Stomach (tissue), 8 donors: ENCODE measurements at regions not wholly inside any gene's neighbourhood (a gene's known extent, or its start where the extent isn't known, plus 50 kb on each side); places are given as distances from the start of the nearest gene placed in this dataset.

Experiments used
- DNase-seq, 2 donors: peaks; one replicate each; pipeline versions ENCODE4 v3.0.0 to v3.0.0-alpha.2; 2013 to 2019
- H3K27ac ChIP-seq, 5 donors: fragments of 200-600 bp in 4 of 5; sonication (generic) in 4 of 5; one replicate each; pipeline ENCODE4 v1.5.1; 2013 to 2019; ENCODE audit warnings: mild to moderate bottlenecking in 1 of 5, moderate library complexity in 1 of 5
- H3K27me3 ChIP-seq, 3 donors: fragments of 200-600 bp; sonication (generic); one replicate each; pipeline ENCODE4 v1.5.1; 2017 to 2019; ENCODE audit warnings: mixed run types in 1 of 3
- H3K36me3 ChIP-seq, 4 donors: fragments of 200-600 bp; sonication (generic); 1 replicate in 3 of 4; 2 replicates in 1 of 4; pipeline ENCODE4 v1.5.1; 2016 to 2019
- H3K4me1 ChIP-seq, 4 donors: fragments of 200-600 bp; sonication (generic); one replicate each; pipeline ENCODE4 v1.5.1; 2016 to 2019
- H3K4me3 ChIP-seq, 4 donors: fragments of 200-600 bp; sonication (generic) in 3 of 4; one replicate each; pipeline ENCODE4 v1.5.1; 2016 to 2019; ENCODE audit warnings: mild to moderate bottlenecking in 1 of 4
- H3K9me3 ChIP-seq, 4 donors: fragments of 200-600 bp; sonication (generic); one replicate each; pipeline ENCODE4 v1.5.1; 2016 to 2019
- CTCF ChIP-seq, 7 experiments: fragments of 450-650 bp in 4 of 7; fragments of 200-600 bp in 3 of 7; sonication (generic) in 3 of 7; IDR thresholded peaks; one replicate each; pipeline ENCODE4 v1.5.1; 2016 to 2019; ENCODE audit warnings: antibody characterized with exemption in 7 of 7, control low read depth in 2 of 7, mild to moderate bottlenecking in 1 of 7
- EP300 ChIP-seq: sonication (generic); formaldehyde crosslinking; IDR thresholded peaks from one replicate; pipeline ENCODE4 v1.6.1; 2017; ENCODE audit warnings: antibody characterized with exemption
- POLR2A ChIP-seq, 4 donors: fragments of 450-650 bp; IDR thresholded peaks; one replicate each; pipeline ENCODE4 v1.6.1; 2016; ENCODE audit warnings: antibody characterized with exemption in 4 of 4, control low read depth in 2 of 4, mild to moderate bottlenecking in 1 of 4, moderate library complexity in 1 of 4
- POLR2AphosphoS5 ChIP-seq, 3 donors: sonication (generic); formaldehyde crosslinking; IDR thresholded peaks; one replicate each; pipeline ENCODE4 v1.6.1; 2016; ENCODE audit warnings: antibody characterized with exemption in 3 of 3
- WGBS, 5 donors: extraction: QIAGEN DNeasy Blood & Tissue Kit in 3 of 5; methylation state at CpG; one replicate each; pipeline versions ENCODE4 v1.1.5 to v1.1.7; 2013 to 2018; 5-methylcytosine and 5-hydroxymethylcytosine counted together
- intact Hi-C: fragments of 100-400 bp; cut with DNase I; formaldehyde crosslinking; loops from one replicate; pipeline ENCODE4 v1.15.1; 2023; ENCODE audit warnings: low total_unique reads
- donor health status: healthy with polysubstance abuse.
- donor health status: Bipolar disorder and iron deficiency.
- donor health status: healthy.

- no peak for DNase-seq
- no peaks in the 10 kb centered on the region for H3K4me1 ChIP-seq
- no peak overlapping the region for H3K4me3 ChIP-seq
- H3K27ac ChIP-seq, result no peak overlapping the region
- TF ChIP-seq POLR2A (IDR thresholded peaks at IDR 0.05), result no peak
- no peak for TF ChIP-seq EP300
- TF ChIP-seq CTCF (IDR thresholded peaks at IDR 0.05), result no peak
- TF ChIP-seq POLR2AphosphoS5 (IDR thresholded peaks at IDR 0.05), result no peak
- no peaks in the 10 kb centered on the region for H3K27me3 ChIP-seq
- WGBS, 5 donors, result 95 to 98% (median 96%) methylated on average over 2 of the region's 2 CpGs
- no peaks in the 10 kb centered on the region for H3K36me3 ChIP-seq
- no peaks in the 10 kb centered on the region for H3K9me3 ChIP-seq
- intact Hi-C loops, result no loop called here
Observed at GRCh38 chr12:91889059-91889458, 256.6 kb downstream of the BTG1 start.

- H3K27ac ChIP-seq, result no peak overlapping the region
- no peak for TF ChIP-seq CTCF (IDR thresholded peaks at IDR 0.05)
- no peak for TF ChIP-seq POLR2A (IDR thresholded peaks at IDR 0.05)
- TF ChIP-seq POLR2AphosphoS5 (IDR thresholded peaks at IDR 0.05), result no peak
- TF ChIP-seq EP300, result no peak
- 92 to 96% (median 95%) methylated on average over 2 of the region's 2 CpGs for WGBS, 5 donors
- H3K4me1 ChIP-seq, result no peaks in the 10 kb centered on the region
- H3K27me3 ChIP-seq, result no peaks in the 10 kb centered on the region
- H3K36me3 ChIP-seq, result no peaks in the 10 kb centered on the region
- H3K4me3 ChIP-seq, result no peak overlapping the region
- no peaks in the 10 kb centered on the region for H3K9me3 ChIP-seq
- no peak for DNase-seq
- intact Hi-C loops, result no loop called here
Observed at GRCh38 chr12:91887957-91888356, 257.7 kb downstream of the BTG1 start.

GRCh38 chr12:91885851-91886731, 259.6 kb downstream of the BTG1 start:
- Histone ChIP-seq H3K27ac (no peak overlapping the region), H3K4me3 (no peak overlapping the region), H3K36me3 (no peaks in the 10 kb centered on the region), H3K4me1 (no peaks in the 10 kb centered on the region), H3K9me3 (no peaks in the 10 kb centered on the region), H3K27me3 (no peaks in the 10 kb centered on the region)
- intact Hi-C loops, result no loop called here
- no peak for TF ChIP-seq POLR2AphosphoS5 (IDR thresholded peaks at IDR 0.05)
- TF ChIP-seq EP300, result no peak
- no peak for TF ChIP-seq CTCF (IDR thresholded peaks at IDR 0.05)
- TF ChIP-seq POLR2A (IDR thresholded peaks at IDR 0.05), result no peak
- 42 to 71% (median 59%) methylated on average over 5 of the region's 5 CpGs for WGBS, 5 donors
- DNase-seq, result no peak

- Histone ChIP-seq H3K27me3 (no peaks in the 10 kb centered on the region), H3K4me1 (no peaks in the 10 kb centered on the region), H3K27ac (no peak overlapping the region), H3K4me3 (no peak overlapping the region), H3K9me3 (no peaks in the 10 kb centered on the region), H3K36me3 (no peaks in the 10 kb centered on the region)
- 84 to 91% (median 89%) methylated on average over 3 of the region's 3 CpGs for WGBS, 5 donors
- intact Hi-C loops, result no loop called here
- TF ChIP-seq POLR2AphosphoS5 (IDR thresholded peaks at IDR 0.05) (no peak), POLR2A (IDR thresholded peaks at IDR 0.05) (no peak), EP300 (no peak), CTCF (IDR thresholded peaks at IDR 0.05) (no peak)
- no peak for DNase-seq
Observed at GRCh38 chr12:91884230-91884629, 261.4 kb downstream of the BTG1 start.
